HG02642 (cell line): ENCODE measurements at regions not wholly inside any gene's neighbourhood (a gene's known extent, or its start where the extent isn't known, plus 50 kb on each side); places are given as distances from the start of the nearest gene placed in this dataset.
"Not testable (repeated sequence)": the region's sequence is repeated elsewhere in the genome, so short reads cannot be mapped to it uniquely, and the experiment has no call there.

ENCODE experiments used
- ATAC-seq: cut with Tn5 transposase; IDR thresholded peaks from one replicate; pipeline ENCODE4 v1.9.1; 2021; ENCODE audit warnings: mild to moderate bottlenecking; ENCODE audit not compliant: unreplicated experiment, poor library complexity

GRCh38 chr7:113281223-113281622, 162.9 kb upstream of the SMIM30 start:
- no peak for ATAC-seq

- no peak for ATAC-seq
Observed at GRCh38 chr7:113279256-113279655, 160.9 kb upstream of the SMIM30 start.

GRCh38 chr7:113270790-113271189, 152.4 kb upstream of the SMIM30 start:
- ATAC-seq, result no peak

- ATAC-seq, result not testable (repeated sequence)
Observed at GRCh38 chr7:113269592-113269991, 151.2 kb upstream of the SMIM30 start.

GRCh38 chr7:113268757-113269156, 150.4 kb upstream of the SMIM30 start:
- no peak for ATAC-seq

GRCh38 chr7:113267885-113268284, 149.5 kb upstream of the SMIM30 start:
- ATAC-seq, result no peak

- peak; percentile 56 for ATAC-seq
Observed at GRCh38 chr7:113267271-113267670, 148.9 kb upstream of the SMIM30 start.

- ATAC-seq, result no peak
Observed at GRCh38 chr7:113263749-113264148, 145.4 kb upstream of the SMIM30 start.

GRCh38 chr7:113263215-113263742, 144.9 kb upstream of the SMIM30 start:
- ATAC-seq, result not testable (repeated sequence)

GRCh38 chr7:113256883-113257531, 138.7 kb upstream of the SMIM30 start:
- no peak for ATAC-seq

GRCh38 chr7:113247198-113247597, 128.8 kb upstream of the SMIM30 start:
- ATAC-seq, result no peak

GRCh38 chr7:113246738-113247137, 128.4 kb upstream of the SMIM30 start:
- ATAC-seq, result no peak

GRCh38 chr7:113232885-113233284, 114.5 kb upstream of the SMIM30 start:
- no peak for ATAC-seq

- no peak for ATAC-seq
Observed at GRCh38 chr7:113230691-113231090, 112.3 kb upstream of the SMIM30 start.

GRCh38 chr7:113217314-113217713, 99.0 kb upstream of the SMIM30 start:
- ATAC-seq, result no peak

GRCh38 chr7:113216038-113216437, 97.7 kb upstream of the SMIM30 start:
- no peak for ATAC-seq

GRCh38 chr7:113209449-113210203, 91.3 kb upstream of the SMIM30 start:
- no peak for ATAC-seq

- no peak for ATAC-seq
Observed at GRCh38 chr7:113207931-113208330, 89.6 kb upstream of the SMIM30 start.

GRCh38 chr7:113207441-113207840, 89.1 kb upstream of the SMIM30 start:
- no peak for ATAC-seq

GRCh38 chr7:113204415-113204814, 86.1 kb upstream of the SMIM30 start:
- no peak for ATAC-seq

GRCh38 chr7:113202284-113202683, 83.9 kb upstream of the SMIM30 start:
- ATAC-seq, result no peak

GRCh38 chr7:113200281-113200680, 81.9 kb upstream of the SMIM30 start:
- no peak for ATAC-seq
